ENCODE measurements at regions not wholly inside any gene's neighbourhood (a gene's known extent, or its start where the extent isn't known, plus 50 kb on each side); places are given as distances from the start of the nearest gene placed in this dataset.
A peak's percentile ranks its signal among the peaks of the same experiment; 100 is the strongest.
"Not testable (repeated sequence)": the region's sequence is repeated elsewhere in the genome, so short reads cannot be mapped to it uniquely, and the experiment has no call there.

GRCh38 chr1:201644197-201644596 is 105.3 kb downstream of the NAV1 start:
- no peak overlapping the region for H3K27ac ChIP-seq
- TF ChIP-seq ZFX (IDR thresholded peaks at IDR 0.05; ENCODE audit: borderline replicate concordance): no peak
- TF ChIP-seq CTCF (IDR thresholded peaks at IDR 0.05): no peak

- not testable (repeated sequence) for H3K27ac ChIP-seq
Measured at GRCh38 chr1:201645000-201645399, 106.1 kb downstream of the NAV1 start.

- no peak overlapping the region for H3K27ac ChIP-seq
Measured at GRCh38 chr1:201645956-201646355, 107.0 kb downstream of the NAV1 start.

GRCh38 chr1:201646411-201647022 is 107.6 kb downstream of the NAV1 start:
- no peak for TF ChIP-seq ZFX (IDR thresholded peaks at IDR 0.05; ENCODE audit: borderline replicate concordance)
- TF ChIP-seq CTCF (IDR thresholded peaks at IDR 0.05): no peak
- no peak overlapping the region for H3K27ac ChIP-seq

More at GRCh38 chr1:201645956-201646355, 107.0 kb downstream of the NAV1 start:
- TF ChIP-seq ZFX (IDR thresholded peaks at IDR 0.05; ENCODE audit: borderline replicate concordance) (no peak), CTCF (IDR thresholded peaks at IDR 0.05) (no peak)

GRCh38 chr1:201647094-201647493 is 108.2 kb downstream of the NAV1 start:
- TF ChIP-seq CTCF (IDR thresholded peaks at IDR 0.05) (no peak), ZFX (IDR thresholded peaks at IDR 0.05; ENCODE audit: borderline replicate concordance) (no peak)
- H3K27ac ChIP-seq: no peak overlapping the region

- TF ChIP-seq ZFX (IDR thresholded peaks at IDR 0.05; ENCODE audit: borderline replicate concordance): no peak
- TF ChIP-seq CTCF (IDR thresholded peaks at IDR 0.05): no peak
- H3K27ac ChIP-seq: no peak overlapping the region
Measured at GRCh38 chr1:201647722-201648065, 108.8 kb downstream of the NAV1 start.

- H3K27ac ChIP-seq: peak overlapping the region; percentile 91
- TF ChIP-seq CTCF (IDR thresholded peaks at IDR 0.05): no peak
- no peak for TF ChIP-seq ZFX (IDR thresholded peaks at IDR 0.05; ENCODE audit: borderline replicate concordance)
Measured at GRCh38 chr1:201648066-201648906, 109.4 kb downstream of the NAV1 start.

All from 22Rv1 (cell line).